K562 (cell line): ENCODE measurements at regions not wholly inside any gene's neighbourhood (a gene's known extent, or its start where the extent isn't known, plus 50 kb on each side); places are given as distances from the start of the nearest gene placed in this dataset.

Experiments
- ATAC-seq: fragments of 200-7000 bp; cut with Tn5 transposase; 3 replicates; pipeline ENCODE4 v1.9.1; 2020; ENCODE audit warnings: moderate library complexity
- BruUV-seq: library from RNA; stranded (reverse); fragments of 400-500 nt; replicated peaks from 2 replicates; lab custom pipeline; 2021; lab: Mats Ljungman, UMichigan
- CTCF ChIA-PET: fragments of 300-600 bp; formaldehyde crosslinking; extraction: SDS; loops from one replicate; lab custom pipeline; 2021; ENCODE audit warnings: low intra/inter-chr PET ratio; lab: Yijun Ruan, JAX
- POLR2A ChIA-PET: fragments of 300-600, 350-650 bp; sonication (Branson Sonifier 250); formaldehyde crosslinking; extraction: SDS; loops from one replicate; lab custom pipeline; 2021; ENCODE audit warnings: antibody characterized with exemption, inconsistent platforms; lab: Yijun Ruan, JAX
- DNase-seq, 4 experiments: peaks; one replicate each; pipeline versions ENCODE4 v3.0.0 to v3.0.0-alpha.2; 2011 to 2018; ENCODE audit warnings: low spot score in 3 of 4, mixed read lengths in 3 of 4; ENCODE audit errors: extremely low read depth in 1 of 4
- FAIRE-seq: peaks from 2 replicates; lab custom pipeline; 2011; peaks lifted over from hg19 to GRCh38; lab: Jason Lieb, UNC
- H2AFZ ChIP-seq: 2 replicates; pipeline ENCODE4 v1.6.0; 2011; ENCODE audit warnings: low read depth, low read length, control low read depth, inconsistent platforms
- H3K27ac ChIP-seq: fragments of 200-600 bp; 3 replicates; pipeline ENCODE4 v1.8.0; 2011; ENCODE audit warnings: low read depth, mild to moderate bottlenecking, control low read depth, inconsistent platforms, low read length, moderate library complexity, mixed read lengths; ENCODE audit errors: extremely low read depth
- H3K27me3 ChIP-seq, 2 experiments: fragments of 300-600 bp in 1 of 2; 2 replicates in 1 of 2; 3 replicates in 1 of 2; pipeline versions ENCODE4 v1.6.0 to v1.8.0; 2011; ENCODE audit warnings: inconsistent platforms in 2 of 2, low read length in 2 of 2, mild to moderate bottlenecking in 1 of 2, mixed read lengths in 1 of 2, moderate library complexity in 1 of 2; ENCODE audit not compliant: control insufficient read depth in 2 of 2, insufficient read depth in 2 of 2
- H3K36me3 ChIP-seq: fragments of 300-600 bp; 3 replicates; pipeline ENCODE4 v1.8.0; 2011; ENCODE audit warnings: mild to moderate bottlenecking, low read length, inconsistent platforms; ENCODE audit not compliant: control insufficient read depth, insufficient read depth
- H3K4me1 ChIP-seq, 2 experiments: fragments of 200-600 bp in 1 of 2; replicated peaks in 1 of 2; 2 replicates in 1 of 2; 3 replicates in 1 of 2; pipeline versions ENCODE4 v1.5.1 to v1.8.0; 2011; ENCODE audit warnings: inconsistent platforms in 2 of 2, low read length in 2 of 2, mild to moderate bottlenecking in 1 of 2, mixed read lengths in 1 of 2, moderate library complexity in 1 of 2; ENCODE audit not compliant: control insufficient read depth in 2 of 2, insufficient read depth in 2 of 2
- H3K4me2 ChIP-seq: 2 replicates; pipeline ENCODE4 v1.6.1; 2011; ENCODE audit warnings: low read length, control low read depth, inconsistent platforms, mixed read lengths; ENCODE audit not compliant: insufficient read depth
- H3K4me3 ChIP-seq: fragments of 200-600 bp; sonication (generic), shearing (Covaris generic); 2 replicates; pipeline ENCODE4 v1.5.1; 2016; ENCODE audit warnings: control low read depth, inconsistent platforms
- H3K79me2 ChIP-seq: fragments of 200-600 bp; 3 replicates; pipeline ENCODE4 v1.8.0; 2011; ENCODE audit warnings: low read length, inconsistent platforms; ENCODE audit not compliant: control insufficient read depth, insufficient read depth
- H3K9ac ChIP-seq, 2 experiments: 2 replicates each; pipeline versions ENCODE4 v1.6.0 to v1.6.1; 2011; ENCODE audit warnings: low read depth in 2 of 2, low read length in 2 of 2, control low read depth in 1 of 2, inconsistent platforms in 1 of 2, mild to moderate bottlenecking in 1 of 2, mixed read lengths in 1 of 2; ENCODE audit not compliant: insufficient read depth in 1 of 2
- H3K9me1 ChIP-seq: one replicate; pipeline ENCODE4 v1.6.0; 2011; ENCODE audit warnings: inconsistent platforms, mild to moderate bottlenecking, low read length, moderate library complexity; ENCODE audit not compliant: control insufficient read depth, insufficient read depth
- H3K9me3 ChIP-seq: replicated peaks from 2 replicates; pipeline ENCODE4 v1.5.1; 2011; ENCODE audit warnings: low read depth, low read length, inconsistent platforms; ENCODE audit not compliant: control insufficient read depth, insufficient read depth
- H4K20me1 ChIP-seq: replicated peaks from 2 replicates; pipeline ENCODE4 v1.6.1; 2011; ENCODE audit warnings: low read length, inconsistent platforms, mixed read lengths; ENCODE audit not compliant: control insufficient read depth, insufficient read depth
- IRF1 ChIP-seq: sonication (generic); formaldehyde crosslinking; IDR thresholded peaks from 2 replicates; pipeline ENCODE4 v1.8.0; 2022; ENCODE audit warnings: missing genetic modification reagents, mild to moderate bottlenecking, borderline replicate concordance
- SIX5 ChIP-seq, 2 experiments: IDR thresholded peaks; 2 replicates each; pipeline ENCODE4 v1.6.1; 2011; ENCODE audit warnings: low read length in 2 of 2, borderline replicate concordance in 1 of 2, low read depth in 1 of 2, mild to moderate bottlenecking in 1 of 2, moderate library complexity in 1 of 2; ENCODE audit not compliant: insufficient read depth in 1 of 2
- USF1 ChIP-seq: sonication (generic); formaldehyde crosslinking; IDR thresholded peaks from 2 replicates; pipeline ENCODE4 v1.9.0; 2022; ENCODE audit warnings: mild to moderate bottlenecking, missing genetic modification reagents
- WGBS: fragments of 100-300 bp; shearing (Covaris generic); methylation state at CpG from one replicate; pipeline ENCODE4 v1.1.6; 2016; ENCODE audit warnings: low coverage, mixed read lengths; ENCODE audit not compliant: insufficient coverage; ENCODE audit errors: missing lambda C conversion rate; 5-methylcytosine and 5-hydroxymethylcytosine counted together
- in situ Hi-C: fragments of 300-500 bp; cut with MboI; formaldehyde crosslinking; loops from 4 replicates; pipeline ENCODE4 v1.15.0; 2018; ENCODE audit warnings: inconsistent platforms, mixed read lengths
- intact Hi-C: fragments of 100-400 bp; cut with micrococcal nuclease; formaldehyde crosslinking; loops from 2 replicates; pipeline ENCODE4 v1.14.2; 2022

GRCh38 chr20:57883224-57883623 is 173.4 kb upstream of the PMEPA1 start:
- Histone ChIP-seq H3K9ac (no peak overlapping the region), H2AFZ (no peak overlapping the region), H3K4me1 (no peaks in the 10 kb centered on the region), H4K20me1 (peaks cover 4% of the 10 kb centered on the region; the same call in 1 of the 2 replicates), H3K27me3 (peaks cover 15 to 40% of the 10 kb centered on the region in 2 experiments; a peak in 4 of 5 replicates), H3K4me2 (no peak overlapping the region), H3K36me3 (no peaks in the 10 kb centered on the region), H3K79me2 (no peaks in the 10 kb centered on the region), H3K4me3 (no peak overlapping the region), H3K9me1 (no peaks in the 10 kb centered on the region), H3K27ac (no peak overlapping the region), H3K9me3 (no peaks in the 10 kb centered on the region)
- 0% methylated on average over 6 of the region's 6 CpGs for WGBS
- intact Hi-C loops: no loop called here
- CTCF ChIA-PET: no interaction called here
- DNase-seq (no peak), ATAC-seq (no peak), FAIRE-seq (no peak)
- no TSS peak for BruUV-seq
- no peak for TF ChIP-seq IRF1 (CRISPR knock-in tag)
- POLR2A ChIA-PET: no interaction called here
- in situ Hi-C loops: no loop called here

- H3K27ac ChIP-seq: no peak overlapping the region
- no TSS peak for BruUV-seq
- DNase-seq: no peak
- no peak overlapping the region for H2AFZ ChIP-seq
- no peak overlapping the region; a peak in 1 of 4 replicates for H3K9ac ChIP-seq
- H3K9me1 ChIP-seq: no peaks in the 10 kb centered on the region
- 1% methylated on average over 15 of the region's 16 CpGs for WGBS
- no peak overlapping the region for H3K4me2 ChIP-seq
- no peaks in the 10 kb centered on the region for H3K36me3 ChIP-seq
- H4K20me1 ChIP-seq: peaks cover 4% of the 10 kb centered on the region; the same call in 1 of the 2 replicates
- TF ChIP-seq SIX5 (IDR thresholded peaks at IDR 0.05; ENCODE audit: borderline replicate concordance in 1 of 2, insufficient read depth in 1 of 2, low read depth in 1 of 2, low read length in 2 of 2): no peak
- no peak for TF ChIP-seq USF1 (CRISPR knock-in tag)
- no peak for FAIRE-seq
- H3K79me2 ChIP-seq: no peaks in the 10 kb centered on the region
- H3K9me3 ChIP-seq: no peaks in the 10 kb centered on the region
- intact Hi-C loops (no loop called here), in situ Hi-C loops (no loop called here)
- ChIA-PET POLR2A (no interaction called here), CTCF (no interaction called here)
- no peak overlapping the region for H3K4me3 ChIP-seq
- H3K27me3 ChIP-seq: peaks cover 15 to 40% of the 10 kb centered on the region in 2 experiments; a peak in 4 of 5 replicates
- no peaks in the 10 kb centered on the region for H3K4me1 ChIP-seq
- no peak for ATAC-seq
These were observed 172.8 kb upstream of the PMEPA1 start for GRCh38 chr20:57882451-57883161.
